HG02763 (cell line): ENCODE measurements at regions not wholly inside any gene's neighbourhood (a gene's known extent, or its start where the extent isn't known, plus 50 kb on each side); places are given as distances from the start of the nearest gene placed in this dataset.
"Not testable (repeated sequence)": the region's sequence is repeated elsewhere in the genome, so short reads cannot be mapped to it uniquely, and the experiment has no call there.

Experiments
- ATAC-seq: cut with Tn5 transposase; IDR thresholded peaks from one replicate; pipeline ENCODE4 v1.9.1; 2021; ENCODE audit warnings: mild to moderate bottlenecking, moderate library complexity; ENCODE audit not compliant: unreplicated experiment

GRCh38 chr14:83561261-83561660 is 1968.7 kb upstream of the FLRT2 start:
- ATAC-seq: no peak

DNA sequence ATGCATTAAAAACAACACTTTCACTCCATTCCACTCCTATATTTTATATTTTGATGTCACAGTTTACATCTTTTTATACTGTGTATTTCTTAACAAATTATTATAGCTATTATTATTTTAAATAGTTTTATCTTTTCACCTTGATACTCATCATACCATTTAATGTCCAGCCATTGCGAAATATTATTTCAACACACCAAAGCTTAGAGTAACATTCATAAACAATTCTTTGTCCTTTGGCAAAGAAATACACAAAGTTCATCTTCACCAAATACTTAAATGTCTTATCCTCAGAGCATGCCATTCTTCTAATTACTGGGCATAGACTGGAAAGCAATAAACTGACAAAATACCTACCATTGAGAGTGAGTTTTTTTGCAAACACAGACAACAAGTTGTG is 1963.4 kb upstream of the FLRT2 start:
- ATAC-seq: no peak

DNA sequence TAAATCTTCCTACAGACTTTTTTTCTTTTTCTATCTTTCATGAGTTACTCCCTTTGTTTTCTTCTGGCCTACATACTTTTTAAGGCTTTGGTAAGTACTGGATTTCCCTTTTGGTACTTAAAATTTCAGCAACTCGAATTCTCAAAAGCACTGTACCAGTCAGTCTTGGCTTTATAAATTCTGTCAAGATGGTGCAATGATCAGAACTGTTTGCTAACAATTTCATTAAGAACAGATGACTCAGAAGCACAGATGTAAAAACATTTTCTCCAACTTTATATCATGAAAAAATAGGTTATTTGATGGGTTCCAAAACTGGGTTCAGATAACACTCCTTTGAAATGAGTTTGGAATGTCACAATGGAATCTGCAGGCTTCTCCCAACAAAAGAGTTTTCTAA is 1961.8 kb upstream of the FLRT2 start:
- no peak for ATAC-seq

GRCh38 chr14:83575301-83575700 is 1954.6 kb upstream of the FLRT2 start:
- no peak for ATAC-seq

DNA sequence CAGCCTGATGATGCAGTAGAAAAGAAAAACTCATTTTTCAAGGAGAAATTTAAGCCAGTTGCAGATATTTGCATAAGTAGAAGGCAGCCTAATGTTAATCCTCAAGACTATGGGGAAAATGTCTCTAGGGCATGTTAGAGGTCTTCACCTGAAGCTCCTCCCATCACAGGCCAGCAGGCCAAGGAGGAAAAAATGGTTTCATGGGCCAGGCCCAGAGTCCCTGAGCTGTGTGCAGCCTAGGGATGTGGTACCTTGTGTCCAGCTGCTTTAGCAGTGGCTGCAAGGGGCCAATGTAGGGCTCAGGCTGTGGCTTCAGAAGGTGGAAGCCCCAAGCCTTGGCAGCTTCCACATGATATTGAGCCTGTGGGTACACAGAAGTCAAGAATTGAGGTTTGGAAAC is 1946.7 kb upstream of the FLRT2 start:
- ATAC-seq: no peak

DNA sequence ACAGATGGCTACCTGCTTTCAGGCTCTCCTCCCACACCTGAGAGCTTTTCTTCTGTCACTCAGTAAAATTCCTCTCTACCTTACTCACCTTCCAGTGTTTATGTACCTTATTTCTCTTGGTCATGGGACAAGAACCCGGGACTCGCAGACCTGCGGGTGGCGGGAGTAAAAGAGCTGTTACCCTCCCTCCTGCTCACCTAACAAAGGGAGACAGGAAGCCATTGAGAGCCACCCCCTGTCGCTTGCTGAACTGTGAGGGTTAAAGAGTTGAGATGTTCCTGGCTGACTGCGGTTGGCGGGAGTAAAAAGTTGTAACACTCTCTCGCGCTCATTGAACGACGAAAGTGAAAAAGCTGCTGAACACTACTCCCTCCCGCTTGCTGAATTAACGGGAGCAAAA is 1935.1 kb upstream of the FLRT2 start:
- no peak for ATAC-seq

GRCh38 chr14:83607682-83608081 is 1922.3 kb upstream of the FLRT2 start:
- ATAC-seq: no peak

GRCh38 chr14:83611491-83611890 is 1918.5 kb upstream of the FLRT2 start:
- ATAC-seq: no peak

DNA sequence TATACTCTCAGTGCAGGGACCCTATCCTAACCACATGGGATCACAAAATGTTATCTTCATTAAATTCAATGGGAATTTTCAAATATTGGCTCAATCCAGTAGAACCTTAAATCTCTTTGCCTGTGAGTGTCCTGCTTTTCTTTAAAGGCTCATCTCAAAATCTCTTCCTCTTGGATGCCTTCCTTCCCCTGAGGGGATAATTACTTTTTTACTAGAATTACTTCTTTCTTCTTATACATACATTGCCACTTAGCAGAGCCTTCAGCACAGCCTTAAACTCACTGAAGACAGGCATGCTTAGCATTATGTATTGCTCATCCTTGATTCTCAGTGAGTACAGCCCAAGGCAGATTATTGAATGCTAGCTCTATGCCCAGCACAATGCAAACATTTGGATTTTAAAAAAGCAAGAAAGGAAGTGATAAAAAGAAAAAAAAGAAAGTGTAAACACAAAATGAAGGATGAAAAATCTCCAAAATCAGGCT is 1918.0 kb upstream of the FLRT2 start:
- ATAC-seq: no peak

- ATAC-seq: no peak
These were observed 1915.0 kb upstream of the FLRT2 start for GRCh38 chr14:83614956-83615355.

DNA sequence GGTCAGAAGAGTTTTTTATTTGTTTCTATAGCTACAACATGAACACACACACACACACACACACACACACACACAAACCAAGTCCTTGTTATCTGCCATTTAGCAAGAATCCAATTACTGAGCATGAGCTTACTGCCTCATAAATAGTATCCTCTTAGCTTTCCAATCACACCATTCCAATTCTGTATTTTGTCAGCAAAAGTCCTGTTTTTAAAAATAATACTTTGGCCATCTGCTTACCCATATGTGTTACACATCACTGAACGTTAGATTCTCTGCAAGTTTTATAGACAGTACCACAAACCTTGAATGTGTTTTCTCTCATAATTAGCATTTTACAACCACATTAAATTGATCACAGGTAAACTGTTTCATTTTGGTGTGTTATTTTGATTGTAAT is 1905.4 kb upstream of the FLRT2 start:
- no peak for ATAC-seq

GRCh38 chr14:83632375-83632774 is 1897.6 kb upstream of the FLRT2 start:
- ATAC-seq: no peak

- no peak for ATAC-seq
These were observed 1891.0 kb upstream of the FLRT2 start for GRCh38 chr14:83638748-83639504.

GRCh38 chr14:83639505-83639875 is 1890.5 kb upstream of the FLRT2 start:
- ATAC-seq: not testable (repeated sequence)

- no peak for ATAC-seq
These were observed 1883.7 kb upstream of the FLRT2 start for GRCh38 chr14:83646228-83646627.

- ATAC-seq: no peak
These were observed 1869.3 kb upstream of the FLRT2 start for GRCh38 chr14:83660597-83660996.

DNA sequence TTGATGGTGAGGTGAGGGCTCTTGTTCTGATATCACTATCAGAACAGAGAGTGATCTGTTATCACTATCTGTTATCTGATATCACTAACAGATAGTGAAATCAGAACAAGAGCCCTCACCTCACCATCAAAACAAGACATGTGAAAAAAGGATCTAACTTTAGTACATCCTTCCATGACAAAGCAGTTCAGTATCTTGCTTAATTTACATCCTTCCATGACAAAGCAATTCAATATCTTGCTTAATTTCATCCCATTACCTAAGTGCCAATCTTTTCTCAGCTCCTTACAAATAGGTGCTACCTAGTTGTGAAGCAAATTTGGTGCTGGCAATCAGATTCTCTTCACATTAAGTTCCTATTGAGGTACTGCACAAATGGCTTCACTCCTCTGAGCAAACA is 1865.6 kb upstream of the FLRT2 start:
- no peak for ATAC-seq

GRCh38 chr14:83689265-83689664 is 1840.7 kb upstream of the FLRT2 start:
- ATAC-seq: no peak

DNA sequence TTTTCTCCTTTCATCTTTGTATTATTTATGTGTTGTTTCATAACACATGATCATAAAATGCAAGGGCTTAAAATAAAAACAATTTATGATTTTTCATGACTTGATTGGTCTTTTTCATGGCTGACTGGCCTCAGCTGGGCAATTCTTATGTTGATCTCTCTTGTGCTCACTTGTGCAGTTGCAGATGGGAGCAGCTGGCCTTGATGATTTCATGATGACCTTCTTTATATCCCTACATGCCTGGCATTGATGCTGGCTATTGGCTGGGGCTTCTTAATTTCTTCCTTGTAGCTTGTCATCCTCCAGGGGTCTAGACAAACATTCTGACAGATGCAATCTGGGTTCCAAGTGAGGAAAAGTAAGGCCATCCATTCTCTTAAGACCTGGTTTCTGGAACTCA is 1832.8 kb upstream of the FLRT2 start:
- no peak for ATAC-seq

GRCh38 chr14:83702619-83703018 is 1827.3 kb upstream of the FLRT2 start:
- ATAC-seq: no peak

DNA sequence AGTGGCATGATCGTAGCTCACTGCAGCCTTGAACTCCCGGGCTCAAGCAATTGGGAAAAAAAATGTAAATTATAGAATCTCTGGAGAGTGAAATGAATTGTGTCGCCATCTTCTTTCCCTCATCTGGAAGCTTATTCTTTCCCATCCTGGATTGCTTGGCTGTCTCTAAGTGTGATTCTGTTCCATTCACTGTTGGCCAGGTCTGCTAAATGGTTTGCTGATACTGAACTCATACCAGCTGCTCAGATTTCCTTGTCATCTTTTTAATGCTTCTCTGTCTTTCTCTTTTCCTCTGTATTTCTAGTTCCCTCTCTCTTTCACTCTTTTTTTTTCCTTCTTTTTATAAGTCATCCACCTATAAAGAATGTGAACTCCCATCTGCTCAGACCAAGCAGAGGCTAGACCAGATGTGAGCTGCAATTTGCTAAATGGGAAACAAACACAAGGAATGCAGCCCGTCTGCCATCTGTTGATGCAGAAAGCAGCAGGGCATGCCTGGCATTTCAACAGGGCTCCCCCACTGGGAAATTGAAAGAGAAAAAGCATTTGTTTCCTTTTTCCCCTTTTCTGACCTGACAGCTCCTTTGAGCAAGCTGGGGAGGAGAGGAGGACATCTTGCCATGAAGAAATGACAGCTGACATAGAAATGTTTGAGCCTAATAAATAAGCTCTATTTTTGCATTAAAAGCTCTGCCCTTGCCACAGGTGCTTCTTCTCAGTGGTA is 1823.6 kb upstream of the FLRT2 start:
- ATAC-seq: no peak

DNA sequence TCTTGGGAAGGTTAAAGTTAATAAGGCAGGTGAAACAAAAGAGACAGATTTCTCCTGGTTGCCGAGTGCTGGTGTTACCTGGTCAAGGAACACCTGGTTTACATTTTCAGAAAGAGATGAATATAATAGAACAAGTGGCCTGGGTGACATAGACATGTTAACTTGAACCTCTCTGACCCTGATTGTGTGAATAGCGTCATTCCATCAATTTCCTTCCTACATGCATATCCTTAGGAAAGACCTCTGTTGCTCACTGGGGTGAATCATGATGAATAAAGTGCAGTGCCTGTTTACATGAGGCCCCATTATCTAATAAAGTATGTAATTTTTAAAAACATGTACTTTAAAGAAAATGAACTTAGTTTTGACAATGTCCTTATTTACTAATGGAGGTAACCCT is 1822.9 kb upstream of the FLRT2 start:
- ATAC-seq: no peak
